Smooth muscle cell (in vitro differentiated cells): ENCODE measurements at regions not wholly inside any gene's neighbourhood (a gene's known extent, or its start where the extent isn't known, plus 50 kb on each side); places are given as distances from the start of the nearest gene placed in this dataset.
A peak's percentile ranks its signal among the peaks of the same experiment; 100 is the strongest.

Experiments used
- DNase-seq: peaks from one replicate; lab custom pipeline; 2025; ENCODE audit not compliant: unreplicated experiment; lab: John Stamatoyannopoulos, UW
- H2AFZ ChIP-seq: fragments of 200-600 bp; sonication (generic); 2 replicates; pipeline ENCODE4 v1.6.0; 2016; ENCODE audit warnings: antibody characterized with exemption, low read depth, mild to moderate bottlenecking
- H3F3A ChIP-seq: fragments of 200-600 bp; sonication (generic); 2 replicates; pipeline ENCODE4 v1.6.0; 2017; ENCODE audit warnings: antibody characterized with exemption, low read depth
- H3K27ac ChIP-seq: fragments of 200-600 bp; sonication (generic); 2 replicates; pipeline ENCODE4 v1.5.1; 2016; ENCODE audit warnings: low read depth, mild to moderate bottlenecking
- H3K27me3 ChIP-seq: fragments of 200-600 bp; sonication (generic); 2 replicates; pipeline ENCODE4 v1.6.1; 2016; ENCODE audit warnings: low read depth, mild to moderate bottlenecking
- H3K36me3 ChIP-seq: fragments of 200-600 bp; sonication (generic); 2 replicates; pipeline ENCODE4 v1.5.1; 2016; ENCODE audit warnings: low read depth
- H3K4me1 ChIP-seq: fragments of 200-600 bp; sonication (generic); 2 replicates; pipeline ENCODE4 v1.5.1; 2016; ENCODE audit warnings: low read depth
- H3K4me2 ChIP-seq: fragments of 200-600 bp; sonication (generic); 2 replicates; pipeline ENCODE4 v1.6.0; 2016; ENCODE audit warnings: mild to moderate bottlenecking
- H3K4me3 ChIP-seq: fragments of 200-600 bp; sonication (generic); 2 replicates; pipeline ENCODE4 v1.5.1; 2016; ENCODE audit warnings: mild to moderate bottlenecking
- H3K79me2 ChIP-seq: fragments of 200-600 bp; sonication (generic); 2 replicates; pipeline ENCODE4 v1.6.0; 2016; ENCODE audit warnings: low read depth, mild to moderate bottlenecking
- H3K9ac ChIP-seq: fragments of 200-600 bp; sonication (generic); 2 replicates; pipeline ENCODE4 v1.6.0; 2016; ENCODE audit warnings: low read depth
- H3K9me3 ChIP-seq: fragments of 200-600 bp; sonication (generic); replicated peaks from 2 replicates; pipeline ENCODE4 v1.5.1; 2016; ENCODE audit warnings: low read depth
- H4K20me1 ChIP-seq: fragments of 200-600 bp; sonication (generic); 2 replicates; pipeline ENCODE4 v1.6.0; 2016; ENCODE audit warnings: low read depth
- CTCF ChIP-seq: fragments of 200-600 bp; sonication (generic); IDR thresholded peaks from 2 replicates; pipeline ENCODE4 v1.5.1; 2017; ENCODE audit warnings: borderline replicate concordance, mild to moderate bottlenecking, antibody characterized with exemption; ENCODE audit not compliant: insufficient read depth, poor library complexity, severe bottlenecking
- WGBS: methylation state at CpG from one replicate; pipeline ENCODE4 v1.1.7; 2016; ENCODE audit warnings: low lambda C conversion rate; 5-methylcytosine and 5-hydroxymethylcytosine counted together

DNA sequence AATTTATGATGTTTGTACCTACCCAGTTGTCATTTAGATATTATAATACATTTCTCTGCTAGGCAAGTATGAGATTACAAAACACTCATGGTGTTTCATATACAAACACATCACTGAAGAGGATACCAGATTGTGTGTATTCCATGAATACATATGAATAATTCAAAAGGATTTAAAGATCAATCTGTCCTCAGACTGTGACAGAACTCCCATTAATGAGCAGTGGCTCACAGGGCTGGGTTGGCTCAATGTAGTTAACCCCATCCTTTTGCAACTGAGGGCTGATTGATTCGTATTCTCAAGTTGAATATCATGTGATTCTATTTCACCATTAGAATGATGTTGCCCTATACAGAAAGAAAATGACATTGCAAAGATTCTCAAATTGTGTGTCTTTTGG is 79.6 kb upstream of the SPANXN2 start:
- H3K4me3 ChIP-seq, result no peak overlapping the region
- no peaks in the 10 kb centered on the region for H3K4me1 ChIP-seq
- H3K4me2 ChIP-seq, result no peak overlapping the region
- WGBS, result 78% methylated on average over 1 of the region's 1 CpG
- TF ChIP-seq CTCF, result no peak
- no peaks in the 10 kb centered on the region for H3F3A ChIP-seq
- no peaks in the 10 kb centered on the region for H3K27me3 ChIP-seq
- no peaks in the 10 kb centered on the region for H3K79me2 ChIP-seq
- no peak overlapping the region for H3K9ac ChIP-seq
- no peak overlapping the region for H2AFZ ChIP-seq
- no peak for DNase-seq
- H4K20me1 ChIP-seq, result no peaks in the 10 kb centered on the region
- H3K36me3 ChIP-seq, result no peaks in the 10 kb centered on the region
- H3K27ac ChIP-seq, result no peak overlapping the region
- H3K9me3 ChIP-seq, result no peaks in the 10 kb centered on the region

- no peaks in the 10 kb centered on the region for H3K79me2 ChIP-seq
- H4K20me1 ChIP-seq, result no peaks in the 10 kb centered on the region
- no peaks in the 10 kb centered on the region for H3K36me3 ChIP-seq
- no peaks in the 10 kb centered on the region for H3K27me3 ChIP-seq
- H3K9ac ChIP-seq, result no peak overlapping the region
- H3K4me2 ChIP-seq, result no peak overlapping the region
- no peaks in the 10 kb centered on the region for H3K4me1 ChIP-seq
- WGBS, result 67% methylated on average over 3 of the region's 3 CpGs
- H2AFZ ChIP-seq, result no peak overlapping the region
- H3K4me3 ChIP-seq, result no peak overlapping the region
- H3K9me3 ChIP-seq, result no peaks in the 10 kb centered on the region
- H3F3A ChIP-seq, result no peaks in the 10 kb centered on the region
- H3K27ac ChIP-seq, result no peak overlapping the region
- TF ChIP-seq CTCF, result peak; percentile 45
- no peak for DNase-seq
Measured at GRCh38 chrX:143788265-143788664, 67.7 kb upstream of the SPANXN2 start.

DNA sequence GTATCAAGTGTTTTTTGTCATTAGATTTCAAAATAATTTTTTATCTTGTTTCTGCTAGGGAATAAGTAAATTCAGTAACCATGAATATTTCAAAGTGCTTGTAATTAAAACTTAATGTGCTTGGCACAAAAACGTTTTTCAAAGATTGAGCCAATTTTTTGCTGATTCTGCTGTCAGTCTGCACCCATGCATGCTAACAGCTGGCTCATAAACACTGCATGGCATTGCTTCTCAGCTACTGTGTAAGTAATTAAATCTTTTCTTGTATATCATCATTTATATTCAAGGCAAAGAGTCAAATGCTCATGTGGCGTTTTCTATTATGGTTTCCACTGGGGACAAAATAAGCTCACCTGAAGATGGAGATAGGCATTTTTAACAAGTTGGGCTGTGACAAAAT is 66.8 kb upstream of the SPANXN2 start:
- no peak for TF ChIP-seq CTCF
- H3F3A ChIP-seq, result no peaks in the 10 kb centered on the region
- no peak for DNase-seq
- no peaks in the 10 kb centered on the region for H3K9me3 ChIP-seq
- no peak overlapping the region for H3K4me3 ChIP-seq
- H3K4me2 ChIP-seq, result no peak overlapping the region
- WGBS, result 47% methylated on average over 2 of the region's 2 CpGs
- H3K9ac ChIP-seq, result no peak overlapping the region
- H3K4me1 ChIP-seq, result no peaks in the 10 kb centered on the region
- H3K27me3 ChIP-seq, result no peaks in the 10 kb centered on the region
- no peak overlapping the region for H3K27ac ChIP-seq
- no peak overlapping the region for H2AFZ ChIP-seq
- H3K79me2 ChIP-seq, result no peaks in the 10 kb centered on the region
- H3K36me3 ChIP-seq, result no peaks in the 10 kb centered on the region
- no peaks in the 10 kb centered on the region for H4K20me1 ChIP-seq

DNA sequence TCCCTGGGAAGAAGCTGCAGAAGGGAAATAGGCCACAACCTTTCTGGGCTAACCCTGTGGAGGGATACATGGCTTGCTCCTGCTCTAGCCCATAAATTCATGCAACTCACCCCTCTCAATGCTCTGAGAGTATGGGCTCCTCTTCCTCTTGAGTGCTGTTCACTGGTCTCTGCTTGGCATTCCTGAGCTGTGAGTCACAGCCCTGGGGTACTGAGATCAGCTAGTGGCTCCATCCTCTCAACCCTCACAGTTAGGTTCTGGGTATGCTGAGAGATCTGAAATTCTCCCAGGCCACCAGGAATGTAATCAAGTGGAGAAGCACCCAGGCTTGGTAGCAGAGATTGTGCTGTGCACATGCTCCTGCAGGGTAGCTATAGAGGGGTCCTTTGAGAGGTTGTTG is 60.6 kb upstream of the SPANXN2 start:
- Histone ChIP-seq H4K20me1 (no peaks in the 10 kb centered on the region), H3K4me2 (no peak overlapping the region), H3K4me1 (no peaks in the 10 kb centered on the region), H2AFZ (no peak overlapping the region), H3F3A (no peaks in the 10 kb centered on the region), H3K27ac (no peak overlapping the region), H3K27me3 (no peaks in the 10 kb centered on the region), H3K9me3 (no peaks in the 10 kb centered on the region), H3K9ac (no peak overlapping the region), H3K36me3 (no peaks in the 10 kb centered on the region), H3K4me3 (no peak overlapping the region), H3K79me2 (no peaks in the 10 kb centered on the region)
- no peak for DNase-seq
- no peak for TF ChIP-seq CTCF
